Loucy (cell line): ENCODE measurements at regions not wholly inside any gene's neighbourhood (a gene's known extent, or its start where the extent isn't known, plus 50 kb on each side); places are given as distances from the start of the nearest gene placed in this dataset.

Experiments used
- EZH2phosphoT487 ChIP-seq: fragments of 200-600 bp; IDR thresholded peaks from 2 replicates; pipeline ENCODE4 v1.6.1; 2018; ENCODE audit warnings: antibody characterized with exemption, mild to moderate bottlenecking, moderate library complexity, borderline replicate concordance
- TF ChIP-seq, protein P1 (sequence below): fragments of 200-600 bp; sonication (generic); conservative IDR thresholded peaks from 2 replicates; pipeline ENCODE4 v1.5.1; 2014; ENCODE audit warnings: mild to moderate bottlenecking, antibody characterized with exemption, low read length

DNA sequence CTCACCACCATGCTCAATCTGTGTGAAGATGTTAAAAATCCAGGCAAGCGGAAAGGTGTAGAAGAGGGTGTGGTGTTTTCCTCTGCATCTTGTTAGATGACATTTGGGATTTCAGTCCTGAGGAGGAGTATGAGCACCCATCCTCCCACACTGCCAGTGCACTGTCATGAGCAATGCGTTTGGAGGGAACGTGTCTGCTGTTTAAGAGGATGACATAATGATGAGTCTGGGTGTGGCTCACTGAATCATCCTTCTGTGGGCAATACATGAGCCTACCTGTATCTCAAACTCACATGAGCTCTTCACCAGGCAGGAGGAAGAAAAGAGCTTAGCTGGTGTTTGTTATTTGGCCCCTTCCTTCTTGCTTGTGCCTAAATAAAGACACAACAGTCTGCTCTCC, 67.9 kb upstream of the ARX start:
- TF ChIP-seq, protein P1, sequence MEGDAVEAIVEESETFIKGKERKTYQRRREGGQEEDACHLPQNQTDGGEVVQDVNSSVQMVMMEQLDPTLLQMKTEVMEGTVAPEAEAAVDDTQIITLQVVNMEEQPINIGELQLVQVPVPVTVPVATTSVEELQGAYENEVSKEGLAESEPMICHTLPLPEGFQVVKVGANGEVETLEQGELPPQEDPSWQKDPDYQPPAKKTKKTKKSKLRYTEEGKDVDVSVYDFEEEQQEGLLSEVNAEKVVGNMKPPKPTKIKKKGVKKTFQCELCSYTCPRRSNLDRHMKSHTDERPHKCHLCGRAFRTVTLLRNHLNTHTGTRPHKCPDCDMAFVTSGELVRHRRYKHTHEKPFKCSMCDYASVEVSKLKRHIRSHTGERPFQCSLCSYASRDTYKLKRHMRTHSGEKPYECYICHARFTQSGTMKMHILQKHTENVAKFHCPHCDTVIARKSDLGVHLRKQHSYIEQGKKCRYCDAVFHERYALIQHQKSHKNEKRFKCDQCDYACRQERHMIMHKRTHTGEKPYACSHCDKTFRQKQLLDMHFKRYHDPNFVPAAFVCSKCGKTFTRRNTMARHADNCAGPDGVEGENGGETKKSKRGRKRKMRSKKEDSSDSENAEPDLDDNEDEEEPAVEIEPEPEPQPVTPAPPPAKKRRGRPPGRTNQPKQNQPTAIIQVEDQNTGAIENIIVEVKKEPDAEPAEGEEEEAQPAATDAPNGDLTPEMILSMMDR: no peak
- no peak for TF ChIP-seq EZH2phosphoT487
